ENCODE measurements at regions not wholly inside any gene's neighbourhood (a gene's known extent, or its start where the extent isn't known, plus 50 kb on each side); places are given as distances from the start of the nearest gene placed in this dataset.
"Not testable (repeated sequence)": the region's sequence is repeated elsewhere in the genome, so short reads cannot be mapped to it uniquely, and the experiment has no call there.

DNA sequence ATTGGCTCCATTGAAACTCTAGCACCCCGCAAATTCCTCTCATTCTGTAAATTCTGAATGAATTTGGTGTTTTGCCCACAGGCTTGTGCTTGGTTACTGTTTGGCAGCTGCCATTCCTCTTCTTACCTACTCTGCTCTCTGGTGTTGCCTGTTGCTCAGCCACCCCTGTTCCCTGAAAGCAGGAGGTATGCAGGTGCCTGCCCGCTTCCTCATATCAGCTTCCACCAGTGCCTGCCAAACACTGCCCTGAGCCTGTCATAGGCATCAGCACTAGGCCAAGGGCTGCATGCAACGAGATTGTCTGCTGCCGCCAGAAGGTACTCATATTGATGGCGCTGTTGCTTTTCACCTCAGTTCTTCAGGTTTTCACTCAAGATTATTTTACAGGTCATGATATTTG is 978.1 kb downstream of the C4orf33 start:
- H3K4me3 ChIP-seq (ENCODE audit: low read depth, low read length) = no peak overlapping the region
- no peak for DNase-seq (ENCODE audit: low read depth)

DNA sequence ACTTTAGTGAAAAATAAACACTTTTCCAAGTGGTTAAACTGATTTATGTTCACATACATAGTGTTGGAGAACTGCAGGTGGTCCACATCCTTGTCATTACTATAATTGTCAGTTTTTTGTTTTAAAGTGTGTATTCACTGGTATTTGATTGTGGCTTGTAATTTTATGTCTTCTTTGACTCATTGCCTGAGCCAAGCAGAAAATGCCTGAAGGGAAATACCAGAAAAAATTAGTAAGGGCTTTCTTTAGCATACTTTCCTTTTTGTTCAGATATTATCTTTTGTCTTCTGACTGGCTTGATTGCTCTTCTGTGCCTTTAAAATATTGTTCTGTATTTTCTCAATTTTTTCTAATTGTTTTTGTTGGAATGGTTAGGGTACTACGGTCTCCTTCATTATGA is 981.3 kb downstream of the C4orf33 start:
- H3K4me3 ChIP-seq (ENCODE audit: low read depth, low read length) = no peak overlapping the region
- no peak for DNase-seq (ENCODE audit: low read depth)

DNA sequence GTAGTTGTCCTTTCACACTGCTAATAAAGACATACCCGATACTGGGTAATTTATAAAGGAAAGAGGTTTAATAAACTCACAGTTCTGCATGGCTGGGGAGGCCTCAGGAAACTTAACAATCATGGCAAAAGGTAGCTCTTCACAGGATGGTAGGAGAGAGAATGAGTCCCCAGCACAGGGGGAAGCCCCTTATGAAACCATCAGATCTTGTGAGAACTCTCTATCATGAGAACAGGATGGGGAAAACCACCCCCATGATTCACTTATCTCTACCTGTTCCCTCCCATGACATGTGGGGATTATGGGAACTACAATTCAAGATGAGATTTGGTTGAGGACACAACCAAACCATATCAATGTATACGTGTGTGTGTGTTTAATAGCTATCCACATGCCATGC is 983.1 kb downstream of the C4orf33 start:
- not testable (repeated sequence) for DNase-seq (ENCODE audit: low read depth); H3K4me3 ChIP-seq (ENCODE audit: low read depth, low read length)

DNA sequence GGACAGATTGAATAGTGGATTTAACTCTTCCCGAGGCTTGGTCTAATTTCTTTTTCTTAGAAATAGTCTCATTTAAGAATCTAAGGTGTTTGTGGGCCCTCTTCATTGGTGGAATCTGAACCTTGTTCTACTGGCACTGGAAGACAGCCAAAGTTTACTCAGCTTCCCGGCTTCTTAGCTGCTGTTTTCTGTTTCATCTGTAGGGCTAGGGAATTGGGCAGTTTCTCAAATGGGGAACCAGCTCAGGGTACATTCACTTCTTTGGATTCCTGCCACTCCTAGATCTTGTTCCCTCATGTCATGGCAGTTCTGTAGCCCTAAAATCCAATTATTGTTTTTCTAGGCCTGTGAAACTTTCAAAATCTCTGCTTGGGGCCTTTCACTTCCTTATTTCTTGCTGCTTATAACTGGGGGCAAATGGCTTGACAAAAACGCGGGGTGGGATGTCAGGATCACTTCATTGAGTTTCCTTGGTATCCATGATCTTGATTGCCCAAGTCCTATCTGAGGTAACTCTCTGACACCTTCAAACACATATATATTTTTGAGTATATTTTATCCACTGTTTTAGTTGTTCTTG is 985.0 kb downstream of the C4orf33 start:
- H3K4me3 ChIP-seq (ENCODE audit: low read depth, low read length) = no peak overlapping the region
- no peak for DNase-seq (ENCODE audit: low read depth)

DNA sequence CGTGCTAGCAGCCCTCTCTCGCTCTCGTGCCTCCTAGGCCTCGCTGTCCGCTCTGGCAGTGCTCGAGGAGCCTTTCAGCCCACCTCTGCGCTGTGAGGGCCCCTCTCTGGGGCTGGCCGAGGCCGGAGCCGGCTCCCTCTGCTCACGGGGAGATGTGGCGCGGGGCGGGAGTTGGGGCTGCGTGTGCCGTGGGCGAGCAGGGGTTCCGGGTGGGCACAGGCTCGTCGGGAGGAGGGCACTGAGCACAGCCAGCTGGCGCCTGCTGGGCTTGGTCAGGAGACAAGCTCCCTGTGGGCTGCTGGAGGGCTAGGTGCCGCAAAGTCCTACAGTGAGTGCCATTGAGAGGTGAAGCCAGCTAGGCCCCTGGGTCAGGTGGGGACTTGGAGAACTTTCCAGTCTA is 994.5 kb downstream of the C4orf33 start:
- no peak for DNase-seq (ENCODE audit: low read depth)
- no peak overlapping the region for H3K4me3 ChIP-seq (ENCODE audit: low read depth, low read length)

DNA sequence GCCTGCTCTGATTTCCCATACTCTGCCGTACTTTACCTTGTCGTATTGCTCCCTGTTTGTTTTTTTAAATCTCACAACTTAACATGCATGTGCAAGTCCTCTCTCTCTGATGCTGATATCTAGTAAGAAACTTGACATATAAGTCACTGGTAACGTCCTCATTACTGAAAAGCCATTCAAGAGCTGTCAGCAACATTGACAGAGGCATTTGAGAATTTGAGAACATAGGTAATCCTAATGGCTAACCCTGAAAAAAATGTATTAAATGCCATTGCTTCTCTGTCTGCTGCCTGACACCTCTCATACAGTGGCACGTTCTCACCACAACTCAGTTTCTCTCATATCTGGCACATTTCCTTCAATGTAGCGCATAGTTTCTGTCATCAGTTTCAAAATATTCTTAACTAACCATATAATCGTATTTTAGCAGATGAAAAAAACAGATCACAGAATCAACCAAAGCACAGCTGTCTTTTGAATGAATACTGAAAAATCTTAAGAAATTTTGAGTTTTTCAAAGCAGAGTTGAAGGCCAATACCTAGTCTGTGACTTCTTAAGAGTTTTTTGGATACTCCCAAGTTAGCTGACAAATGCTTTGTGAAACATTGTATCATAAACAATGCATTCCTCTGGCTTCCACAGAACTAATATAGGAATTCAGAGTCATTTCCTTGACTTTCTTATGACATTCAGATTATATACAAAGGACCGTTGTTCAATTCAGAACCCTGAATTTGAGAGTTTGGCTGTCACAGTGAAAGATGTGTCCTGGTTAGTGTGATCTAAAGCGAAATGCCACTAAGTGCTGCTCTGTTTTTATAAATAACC is 996.4 kb downstream of the C4orf33 start:
- DNase-seq (ENCODE audit: low read depth) = no peak
- H3K4me3 ChIP-seq (ENCODE audit: low read depth, low read length) = no peak overlapping the region

DNA sequence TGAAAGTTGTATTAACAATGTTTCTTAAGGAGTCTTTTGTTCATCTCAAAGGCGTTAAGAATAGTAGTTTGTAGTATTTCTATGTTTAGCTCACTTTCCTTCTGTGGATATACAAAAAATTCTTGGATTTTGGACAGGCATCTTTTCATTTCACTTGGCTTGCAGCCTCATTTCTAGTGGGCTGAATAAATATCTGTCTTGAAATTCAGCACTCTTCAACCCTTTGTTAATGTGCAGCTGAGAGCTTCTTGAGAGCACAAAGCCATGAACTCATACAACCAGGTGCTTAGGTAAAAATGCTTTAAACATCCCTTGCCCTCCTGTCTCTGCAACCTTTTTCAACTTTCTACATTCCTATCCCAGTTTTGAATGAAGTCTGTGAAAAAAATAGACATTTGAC is 1003.2 kb downstream of the C4orf33 start:
- no peak for DNase-seq (ENCODE audit: low read depth)
- no peak overlapping the region for H3K4me3 ChIP-seq (ENCODE audit: low read depth, low read length)

DNA sequence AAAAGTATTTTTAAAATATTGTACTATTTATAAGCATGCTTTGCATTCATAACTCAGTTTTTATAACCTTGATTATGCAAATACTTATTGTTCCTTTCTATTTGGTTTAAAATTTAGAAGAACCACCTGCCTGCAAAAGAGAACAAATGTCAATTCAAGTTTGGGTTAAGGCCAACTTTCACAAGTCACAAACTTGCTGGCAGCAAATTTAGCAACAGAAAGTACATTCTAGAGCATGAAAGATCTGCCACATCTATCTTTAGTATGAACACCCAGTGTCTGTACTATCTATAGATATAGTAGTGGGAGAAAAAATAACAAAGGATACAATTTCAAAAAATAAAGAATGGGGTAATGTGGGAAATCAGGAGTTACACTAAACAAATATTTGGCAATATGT is 1014.2 kb downstream of the C4orf33 start:
- DNase-seq (ENCODE audit: low read depth) = no peak
- no peak overlapping the region for H3K4me3 ChIP-seq (ENCODE audit: low read depth, low read length)

DNA sequence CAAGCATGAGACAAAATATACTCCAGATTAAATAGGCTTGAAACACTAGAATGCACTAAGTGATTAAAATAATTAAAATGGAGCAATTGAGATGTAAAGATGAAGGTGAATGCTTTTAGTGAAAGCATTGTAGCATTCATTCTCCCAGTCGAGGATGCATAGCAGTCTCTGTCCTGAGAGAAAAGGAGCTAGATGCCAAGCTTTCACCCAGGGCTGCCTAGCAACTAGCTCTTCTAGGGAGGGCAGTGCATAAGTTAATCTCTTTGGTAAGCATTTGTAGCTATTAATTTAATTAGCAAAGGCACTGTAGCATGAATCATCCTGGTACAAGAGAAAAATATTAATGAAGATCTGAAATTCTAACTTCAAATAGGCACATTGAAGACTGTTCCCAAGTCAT is 1014.8 kb downstream of the C4orf33 start:
- no peak for DNase-seq (ENCODE audit: low read depth)
- H3K4me3 ChIP-seq (ENCODE audit: low read depth, low read length) = no peak overlapping the region

DNA sequence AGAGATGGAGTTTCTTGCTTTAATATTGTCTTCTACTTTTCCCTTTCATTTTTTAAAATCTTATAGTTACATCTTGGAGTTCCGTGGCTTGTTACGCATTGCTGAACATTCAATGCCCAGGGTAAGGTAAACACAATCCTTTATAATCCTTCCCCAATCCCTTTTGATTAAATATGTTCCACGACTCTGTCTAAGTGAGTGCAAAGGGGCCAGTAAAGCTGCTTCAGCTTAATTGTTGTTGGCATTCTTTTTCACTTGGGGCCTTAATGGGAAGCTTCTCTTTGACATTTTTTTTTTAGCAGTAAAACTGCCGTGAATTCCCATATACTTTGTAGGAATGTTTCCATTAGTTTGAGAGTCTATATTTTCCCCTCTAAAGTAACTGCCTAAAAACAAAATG is 1028.1 kb downstream of the C4orf33 start:
- no peak overlapping the region for H3K4me3 ChIP-seq (ENCODE audit: low read depth, low read length)
- no peak for DNase-seq (ENCODE audit: low read depth)

DNA sequence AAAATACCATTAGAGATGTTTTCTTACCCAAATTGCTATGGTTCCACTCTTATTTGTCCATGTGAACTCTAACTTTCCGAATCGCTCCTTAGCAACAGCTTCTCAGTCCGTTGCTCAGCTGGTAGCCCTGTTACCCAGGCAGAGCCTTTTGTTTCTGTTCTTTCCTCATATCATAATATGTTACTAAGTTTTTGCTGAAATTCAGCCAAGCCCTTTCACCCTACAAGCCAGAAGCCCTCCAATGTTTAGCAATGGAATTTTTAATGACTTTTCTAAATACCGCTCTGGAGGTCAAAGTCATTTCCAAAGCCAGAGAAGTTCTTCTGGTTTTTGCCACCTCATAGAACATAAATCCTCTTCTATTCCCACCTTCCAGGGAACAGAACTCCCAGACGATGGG is 1029.5 kb downstream of the C4orf33 start:
- DNase-seq (ENCODE audit: low read depth) = peak; percentile 7

DNA sequence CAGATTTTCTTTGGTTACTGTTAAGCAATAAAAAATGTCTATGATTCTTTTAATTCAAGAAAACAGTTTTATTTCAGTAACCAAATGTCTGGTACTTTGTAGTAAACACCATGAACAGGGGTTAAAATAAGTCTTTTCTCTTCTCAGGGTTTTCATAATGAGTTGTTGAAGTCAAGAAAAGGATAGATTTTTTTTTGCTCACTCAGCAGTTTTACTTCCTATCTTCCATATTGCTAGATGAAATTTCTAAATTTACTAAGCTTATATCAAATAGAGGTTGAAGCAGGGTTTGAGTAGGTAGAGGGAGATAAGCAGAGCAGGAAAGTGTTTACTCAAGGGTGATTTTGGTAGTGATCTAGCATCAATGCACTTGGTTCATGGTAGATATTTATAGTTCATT is 1031.3 kb downstream of the C4orf33 start:
- DNase-seq (ENCODE audit: low read depth) = no peak
- H3K4me3 ChIP-seq (ENCODE audit: low read depth, low read length) = no peak overlapping the region

More for the DNA sequence above, 1029.5 kb downstream of the C4orf33 start:
- H3K4me3 ChIP-seq (ENCODE audit: low read depth, low read length) = no peak overlapping the region

DNA sequence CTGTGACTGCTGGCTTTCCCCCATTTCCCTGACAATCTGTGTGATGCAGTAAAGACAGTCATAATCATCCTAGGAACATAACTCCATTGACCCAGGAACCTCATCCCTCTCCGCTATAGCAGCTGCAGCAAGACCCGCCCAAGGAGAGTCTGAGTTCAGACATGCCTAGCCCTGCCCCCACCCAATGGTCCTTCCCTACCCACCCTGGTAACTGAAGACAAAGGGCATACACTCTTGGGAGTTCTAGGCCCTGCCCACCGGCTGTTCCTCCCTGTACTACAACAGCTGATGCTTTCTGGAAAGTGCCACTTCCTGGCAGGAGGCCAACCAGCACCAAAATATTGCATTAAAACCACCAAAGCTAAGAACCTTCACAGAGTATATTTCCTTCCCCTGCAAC is 1035.6 kb downstream of the C4orf33 start:
- no peak for DNase-seq (ENCODE audit: low read depth)

DNA sequence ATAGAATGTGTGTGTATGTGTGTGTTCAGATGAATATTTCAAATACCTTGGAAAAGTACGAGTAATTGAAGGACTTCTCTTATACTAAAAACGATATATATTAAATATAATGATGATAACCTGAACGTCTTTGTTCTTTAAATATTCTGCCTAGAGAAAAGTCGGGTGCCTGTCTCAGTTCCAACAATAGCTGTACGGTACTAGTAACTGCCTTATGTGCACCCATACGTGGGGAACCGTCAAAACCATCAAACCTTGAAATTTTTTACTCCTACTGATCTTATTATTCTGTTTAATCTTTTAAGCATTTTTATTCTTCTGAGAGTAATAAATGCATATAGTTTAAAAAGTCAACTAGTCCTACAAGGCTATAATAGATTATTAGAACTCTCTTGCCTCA is 1045.7 kb downstream of the C4orf33 start:
- no peak overlapping the region for H3K4me3 ChIP-seq (ENCODE audit: low read depth, low read length)
- DNase-seq (ENCODE audit: low read depth) = no peak

More for the DNA sequence above, 1035.6 kb downstream of the C4orf33 start:
- no peak overlapping the region for H3K4me3 ChIP-seq (ENCODE audit: low read depth, low read length)

DNA sequence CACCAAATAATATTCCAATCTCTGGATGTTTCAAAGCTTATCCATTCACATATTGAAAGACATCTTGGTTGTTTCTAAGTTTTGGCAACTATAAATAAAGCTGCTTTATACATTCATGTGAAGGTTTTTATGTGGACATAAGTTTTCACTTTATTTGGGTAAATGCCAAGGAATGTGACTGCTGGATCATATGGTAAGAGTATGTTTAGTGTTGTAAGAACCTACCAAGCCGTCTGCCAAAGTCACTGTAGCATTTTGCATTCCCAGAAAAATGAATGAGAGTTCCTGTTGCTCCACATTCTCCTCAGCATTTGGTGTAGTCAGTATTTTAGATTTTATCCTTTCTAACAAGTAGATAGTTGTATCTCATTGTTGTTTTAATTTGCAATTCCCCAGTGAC is 1047.7 kb downstream of the C4orf33 start:
- DNase-seq (ENCODE audit: low read depth) = peak; percentile 3
- no peak overlapping the region for H3K4me3 ChIP-seq (ENCODE audit: low read depth, low read length)

DNA sequence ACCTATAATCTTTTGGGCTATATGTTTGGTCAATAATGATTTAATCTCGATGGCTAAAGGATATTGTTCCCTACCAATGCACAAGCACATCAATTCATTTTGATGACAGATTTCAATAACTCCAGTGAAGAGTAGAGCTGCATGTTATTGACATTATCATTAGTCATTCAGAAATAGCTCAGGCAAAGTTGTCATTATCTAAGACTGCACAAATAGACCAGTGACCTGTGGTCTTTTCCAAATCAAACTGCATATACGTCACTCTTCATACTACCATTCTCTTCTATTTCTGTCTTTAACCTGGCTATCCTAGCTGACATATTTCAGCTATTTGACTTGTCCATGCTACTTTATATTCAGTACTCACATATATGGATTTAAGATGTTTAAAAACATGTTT is 1050.8 kb downstream of the C4orf33 start:
- no peak overlapping the region for H3K4me3 ChIP-seq (ENCODE audit: low read depth, low read length)
- DNase-seq (ENCODE audit: low read depth) = no peak

DNA sequence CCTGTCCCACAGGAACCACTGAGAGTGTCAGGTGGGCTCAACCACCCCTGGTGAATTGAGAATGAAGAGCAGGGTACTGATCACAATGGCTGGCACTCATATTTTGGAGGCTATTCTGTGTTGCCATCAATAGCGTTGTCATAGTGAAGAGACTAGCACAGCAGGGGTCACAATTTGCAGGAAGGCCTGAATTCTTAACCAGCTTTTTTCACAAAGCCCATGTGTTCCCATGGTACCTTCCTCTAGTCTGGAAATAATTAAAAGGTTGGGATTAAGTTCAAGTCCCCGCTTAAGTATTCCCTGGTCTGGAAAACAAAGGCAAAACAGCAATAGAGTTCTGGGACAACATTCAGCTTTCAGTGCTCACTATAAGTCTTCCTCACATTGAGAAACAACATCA is 1051.7 kb downstream of the C4orf33 start:
- H3K4me3 ChIP-seq (ENCODE audit: low read depth, low read length) = no peak overlapping the region
- DNase-seq (ENCODE audit: low read depth) = no peak

DNA sequence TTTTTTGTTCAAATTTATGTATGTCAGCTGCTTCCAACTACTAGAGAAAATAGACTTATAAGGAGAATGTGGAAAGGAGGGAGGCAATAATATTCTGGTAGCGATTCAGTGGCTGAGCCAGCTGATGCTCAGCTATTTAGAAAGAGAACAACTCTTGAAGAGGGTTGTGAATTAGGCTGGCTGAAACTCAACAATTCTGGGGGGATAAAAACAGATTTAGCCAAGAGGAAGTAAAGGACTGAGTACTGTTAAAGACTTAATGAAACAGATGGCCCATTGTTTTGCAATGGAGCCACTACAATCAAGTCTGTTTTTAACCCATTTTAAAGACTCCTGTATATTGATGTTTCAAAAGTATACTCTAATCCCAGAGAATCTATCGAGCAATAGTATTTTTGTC is 1058.9 kb downstream of the C4orf33 start:
- H3K4me3 ChIP-seq (ENCODE audit: low read depth, low read length) = no peak overlapping the region
- DNase-seq (ENCODE audit: low read depth) = no peak

DNA sequence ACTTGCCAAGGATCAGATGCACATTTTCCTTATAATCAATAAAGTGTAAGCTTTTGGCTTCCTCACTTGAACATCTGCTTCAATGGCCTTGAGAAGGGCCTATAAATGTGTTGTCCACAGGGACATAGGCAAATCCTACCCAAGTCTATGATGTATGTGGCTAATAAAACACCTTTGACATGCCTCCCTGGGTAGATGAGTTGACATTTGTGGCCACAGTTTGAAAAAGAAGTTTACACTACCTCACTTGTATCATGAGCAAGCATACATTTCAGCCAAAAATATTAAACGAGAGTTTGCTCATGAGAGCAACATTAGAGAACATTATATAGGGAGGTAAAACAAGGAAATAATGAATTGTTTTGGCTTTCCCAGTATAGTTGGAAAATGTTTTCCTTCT is 1067.7 kb downstream of the C4orf33 start:
- H3K4me3 ChIP-seq (ENCODE audit: low read depth, low read length) = no peak overlapping the region

DNA sequence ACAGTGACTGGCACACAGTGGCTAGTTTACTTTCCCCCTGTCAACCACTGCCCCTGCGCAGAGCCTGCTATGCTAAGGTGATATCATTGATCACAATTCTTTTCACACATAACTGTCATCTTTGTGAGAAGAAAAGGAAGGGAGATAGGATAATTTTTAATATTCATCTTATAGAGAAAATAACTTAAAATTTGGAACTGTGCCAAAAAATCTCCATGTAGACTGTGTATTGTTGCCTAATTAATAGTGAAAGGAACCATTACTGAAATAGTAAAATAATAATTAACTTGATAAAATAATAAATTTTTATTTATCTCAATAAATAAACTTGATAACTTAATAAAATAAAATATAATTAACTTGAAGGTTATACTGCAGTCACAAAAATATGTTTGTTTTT is 1069.4 kb downstream of the C4orf33 start:
- no peak for DNase-seq (ENCODE audit: low read depth)
- no peak overlapping the region for H3K4me3 ChIP-seq (ENCODE audit: low read depth, low read length)

More for the DNA sequence above, 1067.7 kb downstream of the C4orf33 start:
- no peak for DNase-seq (ENCODE audit: low read depth)

DNA sequence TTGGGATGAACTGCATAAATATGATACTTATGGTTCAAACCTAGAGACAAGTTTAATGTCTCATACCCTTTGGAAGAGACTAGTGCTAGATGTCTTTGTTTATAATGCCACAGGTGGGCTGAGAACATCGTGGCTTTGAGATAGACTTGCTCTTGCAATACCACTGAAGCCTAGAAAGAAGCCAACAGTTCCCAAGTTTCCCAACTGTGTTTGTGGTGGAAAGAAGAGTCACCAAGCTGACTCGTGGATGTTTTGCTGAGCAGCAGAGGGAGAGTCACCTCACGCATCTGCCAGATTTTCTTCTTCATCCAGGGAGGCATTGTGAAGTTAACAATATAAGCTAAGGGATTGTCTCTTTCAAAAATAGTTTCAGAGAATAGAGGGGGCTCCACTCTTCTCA is 1076.2 kb downstream of the C4orf33 start:
- no peak overlapping the region for H3K4me3 ChIP-seq (ENCODE audit: low read depth, low read length)
- peak; percentile 81 for DNase-seq (ENCODE audit: low read depth)

Data from skeletal muscle cell (primary cell).